Epithelial cell of esophagus (primary cell): ENCODE measurements at regions not wholly inside any gene's neighbourhood (a gene's known extent, or its start where the extent isn't known, plus 50 kb on each side); places are given as distances from the start of the nearest gene placed in this dataset.

ENCODE experiments used
- DNase-seq: peaks from one replicate; pipeline ENCODE4 v3.0.0; 2010; ENCODE audit warnings: low read depth
- H3K4me3 ChIP-seq: 2 replicates; pipeline ENCODE4 v1.5.1; 2011; ENCODE audit warnings: mild to moderate bottlenecking, low read length, control low read depth
- CTCF ChIP-seq: IDR thresholded peaks from 2 replicates; pipeline ENCODE4 v1.5.1; 2011; ENCODE audit warnings: low read depth, mild to moderate bottlenecking, low read length, control low read depth, inconsistent platforms; ENCODE audit not compliant: insufficient read depth; ENCODE audit errors: missing control alignments

- peak; percentile 55 for DNase-seq
- H3K4me3 ChIP-seq = no peak overlapping the region
- no peak for TF ChIP-seq CTCF
These were observed 54.6 kb upstream of the BTG3 start for GRCh38 chr21:17667256-17667655.
